CD4-positive, alpha-beta T cell (primary cell): ENCODE measurements at regions not wholly inside any gene's neighbourhood (a gene's known extent, or its start where the extent isn't known, plus 50 kb on each side); places are given as distances from the start of the nearest gene placed in this dataset.
"Not testable (repeated sequence)": the region's sequence is repeated elsewhere in the genome, so short reads cannot be mapped to it uniquely, and the experiment has no call there.

Experiments
- ATAC-seq: fragments of 200-7000 bp; cut with Tn5 transposase; one replicate; pipeline ENCODE4 v1.10.0; 2022; ENCODE audit warnings: mild to moderate bottlenecking; ENCODE audit not compliant: poor library complexity
- CTCF ChIA-PET: fragments of 350-600 bp; sonication (Branson Sonifier 250); formaldehyde crosslinking; loops from one replicate; lab custom pipeline; 2021; ENCODE audit warnings: antibody characterized with exemption, inconsistent platforms; lab: Charles Lee
- POLR2A ChIA-PET: fragments of 350-600 bp; sonication (Branson Sonifier 250); formaldehyde crosslinking; loops from one replicate; lab custom pipeline; 2021; ENCODE audit warnings: antibody characterized with exemption, inconsistent platforms; lab: Charles Lee
- DNase-seq, 14 experiments: peaks; one replicate each; pipeline ENCODE4 v3.0.0-alpha.2; 2013 to 2020; ENCODE audit warnings: mixed read lengths in 2 of 14
- H3K27ac ChIP-seq, 2 donors: one replicate each; pipeline versions ENCODE4 v1.5.1 to v1.7.0; 2013; ENCODE audit warnings: low read length in 2 of 2, low read depth in 1 of 2, mild to moderate bottlenecking in 1 of 2
- H3K27me3 ChIP-seq, 2 experiments: 1 replicate in 1 of 2; 2 replicates in 1 of 2; pipeline versions ENCODE4 v1.6.1 to v1.7.0; 2013; ENCODE audit warnings: low read length in 2 of 2, control low read depth in 1 of 2, mild to moderate bottlenecking in 1 of 2, moderate library complexity in 1 of 2; ENCODE audit not compliant: insufficient read depth in 2 of 2, control insufficient read depth in 1 of 2
- H3K36me3 ChIP-seq: one replicate; pipeline ENCODE4 v1.6.1; 2013; ENCODE audit warnings: low read length, control low read depth; ENCODE audit not compliant: insufficient read depth
- H3K4me1 ChIP-seq: one replicate; pipeline ENCODE4 v1.6.1; 2013; ENCODE audit warnings: low read length, control low read depth; ENCODE audit not compliant: insufficient read depth
- H3K4me3 ChIP-seq: one replicate; pipeline ENCODE4 v1.5.1; 2013; ENCODE audit warnings: mild to moderate bottlenecking, low read length, moderate library complexity
- H3K9me3 ChIP-seq, 2 experiments: 1 replicate in 1 of 2; 2 replicates in 1 of 2; pipeline versions ENCODE4 v1.6.1 to v1.7.0; 2013; ENCODE audit warnings: low read length in 2 of 2, mild to moderate bottlenecking in 2 of 2, control low read depth in 1 of 2, moderate library complexity in 1 of 2; ENCODE audit not compliant: control insufficient read depth in 1 of 2, insufficient read depth in 1 of 2
- H3K27ac Mint-ChIP-seq: one replicate; pipeline ENCODE4 v1.8.0; 2020; ENCODE audit warnings: mixed read lengths
- H3K27me3 Mint-ChIP-seq: one replicate; pipeline ENCODE4 v1.8.0; 2021; ENCODE audit warnings: mixed read lengths
- H3K36me3 Mint-ChIP-seq: one replicate; pipeline ENCODE4 v1.8.0; 2021; ENCODE audit warnings: low read depth, mixed read lengths
- H3K4me1 Mint-ChIP-seq: one replicate; pipeline ENCODE4 v1.8.0; 2021; ENCODE audit warnings: low read depth, mixed read lengths
- H3K4me3 Mint-ChIP-seq: one replicate; pipeline ENCODE4 v1.8.0; 2020; ENCODE audit warnings: mild to moderate bottlenecking, mixed read lengths
- H3K9me3 Mint-ChIP-seq: one replicate; pipeline ENCODE4 v1.8.0; 2020; ENCODE audit warnings: mixed read lengths
- intact Hi-C, 2 experiments: fragments of 100-400 bp; cut with DNase I in 1 of 2; cut with micrococcal nuclease in 1 of 2; formaldehyde crosslinking; loops; one replicate each; pipeline versions ENCODE4 v1.15.1 to v1.9.0; 2023 to 2025; cut with DNase I, micrococcal nuclease
- TF ChIP-seq, protein P1 (sequence below): fragments of 200-600 bp; IDR thresholded peaks from one replicate; pipeline ENCODE4 v1.8.0; 2022; ENCODE audit warnings: antibody characterized with exemption, mild to moderate bottlenecking

GRCh38 chr6:112936079-112936472, 588.9 kb downstream of the RFPL4B start:
- DNase-seq (no peak), ATAC-seq (no peak)
- H3K4me3 Mint-ChIP-seq: no peak overlapping the region
- H3K36me3 Mint-ChIP-seq: no peaks in the 10 kb centered on the region
- TF ChIP-seq, protein P1, sequence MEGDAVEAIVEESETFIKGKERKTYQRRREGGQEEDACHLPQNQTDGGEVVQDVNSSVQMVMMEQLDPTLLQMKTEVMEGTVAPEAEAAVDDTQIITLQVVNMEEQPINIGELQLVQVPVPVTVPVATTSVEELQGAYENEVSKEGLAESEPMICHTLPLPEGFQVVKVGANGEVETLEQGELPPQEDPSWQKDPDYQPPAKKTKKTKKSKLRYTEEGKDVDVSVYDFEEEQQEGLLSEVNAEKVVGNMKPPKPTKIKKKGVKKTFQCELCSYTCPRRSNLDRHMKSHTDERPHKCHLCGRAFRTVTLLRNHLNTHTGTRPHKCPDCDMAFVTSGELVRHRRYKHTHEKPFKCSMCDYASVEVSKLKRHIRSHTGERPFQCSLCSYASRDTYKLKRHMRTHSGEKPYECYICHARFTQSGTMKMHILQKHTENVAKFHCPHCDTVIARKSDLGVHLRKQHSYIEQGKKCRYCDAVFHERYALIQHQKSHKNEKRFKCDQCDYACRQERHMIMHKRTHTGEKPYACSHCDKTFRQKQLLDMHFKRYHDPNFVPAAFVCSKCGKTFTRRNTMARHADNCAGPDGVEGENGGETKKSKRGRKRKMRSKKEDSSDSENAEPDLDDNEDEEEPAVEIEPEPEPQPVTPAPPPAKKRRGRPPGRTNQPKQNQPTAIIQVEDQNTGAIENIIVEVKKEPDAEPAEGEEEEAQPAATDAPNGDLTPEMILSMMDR: no peak
- Histone ChIP-seq H3K4me1 (no peaks in the 10 kb centered on the region), H3K36me3 (no peaks in the 10 kb centered on the region), H3K4me3 (no peak overlapping the region), H3K27me3 (no peaks in the 10 kb centered on the region), H3K9me3 (peaks cover 0 to 3% of the 10 kb centered on the region in 2 experiments), H3K27ac (no peak overlapping the region)
- ChIA-PET POLR2A (no interaction called here), CTCF (no interaction called here)
- no peaks in the 10 kb centered on the region for H3K27me3 Mint-ChIP-seq
- no peaks in the 10 kb centered on the region for H3K4me1 Mint-ChIP-seq
- H3K9me3 Mint-ChIP-seq: no peaks in the 10 kb centered on the region
- H3K27ac Mint-ChIP-seq: no peak overlapping the region
- intact Hi-C loops: no loop called here

GRCh38 chr6:112936504-112936903, 589.4 kb downstream of the RFPL4B start:
- H3K4me1 ChIP-seq: no peaks in the 10 kb centered on the region
- Mint-ChIP-seq H3K9me3 (no peaks in the 10 kb centered on the region), H3K27ac (no peak overlapping the region), H3K4me3 (no peak overlapping the region), H3K4me1 (no peaks in the 10 kb centered on the region), H3K27me3 (no peaks in the 10 kb centered on the region), H3K36me3 (no peaks in the 10 kb centered on the region)
- TF ChIP-seq, protein P1: no peak
- H3K27me3 ChIP-seq: no peaks in the 10 kb centered on the region
- no peak overlapping the region for H3K4me3 ChIP-seq
- ChIA-PET POLR2A (no interaction called here), CTCF (no interaction called here)
- no peaks in the 10 kb centered on the region for H3K36me3 ChIP-seq
- no peak overlapping the region for H3K27ac ChIP-seq
- ATAC-seq (no peak), DNase-seq (no peak)
- peaks cover 0 to 3% of the 10 kb centered on the region in 2 experiments for H3K9me3 ChIP-seq
- intact Hi-C loops: no loop called here

DNA sequence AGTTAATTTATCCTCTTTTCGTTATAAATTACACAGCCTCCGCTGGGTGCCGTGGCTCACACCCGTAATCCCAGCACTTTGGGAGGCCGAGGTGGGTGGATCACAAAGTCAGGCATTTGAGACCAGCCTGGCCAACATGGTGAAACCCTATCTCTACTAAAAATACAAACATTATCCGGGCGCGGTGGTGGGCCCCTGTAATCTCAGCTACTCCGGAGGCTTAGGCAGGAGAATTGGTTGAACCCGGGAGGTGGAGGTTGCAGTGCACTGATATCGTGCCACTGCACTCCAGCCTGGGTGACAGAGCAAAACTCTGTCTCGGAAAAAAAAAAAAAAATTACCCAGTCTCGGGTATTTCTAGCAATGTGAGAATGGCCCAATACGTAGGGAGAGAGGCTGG, 590.6 kb downstream of the RFPL4B start:
- H3K36me3 Mint-ChIP-seq, H3K4me3 ChIP-seq, H3K27me3 Mint-ChIP-seq, CTCF ChIA-PET, H3K27ac ChIP-seq, H3K27ac Mint-ChIP-seq, H3K36me3 ChIP-seq, H3K4me1 Mint-ChIP-seq, DNase-seq, H3K27me3 ChIP-seq, intact Hi-C loops, H3K9me3 Mint-ChIP-seq, POLR2A ChIA-PET, ATAC-seq, H3K9me3 ChIP-seq, H3K4me1 ChIP-seq, H3K4me3 Mint-ChIP-seq: not testable (repeated sequence)

DNA sequence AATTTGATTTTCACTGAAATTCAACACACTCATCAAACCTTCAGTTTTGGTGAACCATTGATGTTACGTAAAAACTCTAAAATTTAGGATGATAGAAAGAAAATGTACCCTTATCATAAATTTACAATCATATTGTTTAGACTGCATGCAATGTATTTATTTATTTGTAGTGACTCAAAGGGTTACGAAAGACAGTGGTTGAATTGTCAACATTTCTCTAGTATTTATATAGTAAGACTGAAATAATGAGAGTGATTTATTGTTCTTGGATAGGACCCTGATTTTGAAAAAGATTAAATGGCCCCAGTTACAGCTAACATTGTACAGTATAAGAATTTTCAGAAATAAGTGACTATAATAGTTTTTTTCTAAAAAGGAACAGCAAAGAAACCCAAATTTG, 591.5 kb downstream of the RFPL4B start:
- Mint-ChIP-seq H3K4me3 (no peak overlapping the region), H3K4me1 (no peaks in the 10 kb centered on the region), H3K9me3 (no peaks in the 10 kb centered on the region), H3K27me3 (no peaks in the 10 kb centered on the region), H3K36me3 (no peaks in the 10 kb centered on the region), H3K27ac (no peak overlapping the region)
- DNase-seq: no peak
- ChIA-PET POLR2A (no interaction called here), CTCF (no interaction called here)
- H3K27ac ChIP-seq: no peak overlapping the region
- peaks cover 0 to 3% of the 10 kb centered on the region in 2 experiments for H3K9me3 ChIP-seq
- H3K4me1 ChIP-seq: no peaks in the 10 kb centered on the region
- H3K36me3 ChIP-seq: no peaks in the 10 kb centered on the region
- intact Hi-C loops: no loop called here
- no peak for ATAC-seq
- no peaks in the 10 kb centered on the region for H3K27me3 ChIP-seq
- TF ChIP-seq, protein P1: no peak
- no peak overlapping the region for H3K4me3 ChIP-seq
